Colonic mucosa (tissue), 4 donors: ENCODE measurements at regions not wholly inside any gene's neighbourhood (a gene's known extent, or its start where the extent isn't known, plus 50 kb on each side); places are given as distances from the start of the nearest gene placed in this dataset.

ENCODE experiments used
- DNase-seq: peaks from one replicate; pipeline ENCODE4 v3.0.0-alpha.2; 2020
- H3K27ac ChIP-seq: fragments of 200-600 bp; one replicate; pipeline ENCODE4 v1.8.0; 2021
- H3K27me3 ChIP-seq: fragments of 200-600 bp; one replicate; pipeline ENCODE4 v1.8.0; 2021
- H3K36me3 ChIP-seq: fragments of 200-600 bp; one replicate; pipeline ENCODE4 v1.8.0; 2021
- H3K4me1 ChIP-seq: fragments of 200-600 bp; one replicate; pipeline ENCODE4 v1.8.0; 2021; ENCODE audit warnings: mild to moderate bottlenecking
- H3K4me3 ChIP-seq: fragments of 200-600 bp; one replicate; pipeline ENCODE4 v1.8.0; 2021
- H3K9ac ChIP-seq, 2 donors: one replicate each; pipeline ENCODE4 v1.7.0; 2013; ENCODE audit warnings: control low read depth in 2 of 2, low read depth in 2 of 2, low read length in 2 of 2
- H3K9me3 ChIP-seq: fragments of 200-600 bp; one replicate; pipeline ENCODE4 v1.8.0; 2021
- CTCF ChIP-seq: fragments of 200-600 bp; IDR thresholded peaks from one replicate; pipeline ENCODE4 v1.8.0; 2022; ENCODE audit warnings: antibody characterized with exemption, mild to moderate bottlenecking
- intact Hi-C: fragments of 100-400 bp; cut with DNase I; formaldehyde crosslinking; loops from one replicate; pipeline ENCODE4 v1.14.1; 2022
- donor health status: healthy.
- donor health status: DM: no; HTN: no; CAD: no.
- donor health status: DM: no; HTN: no; CAD: no.

GRCh38 chr11:100561323-100561722 is 125.8 kb upstream of the ARHGAP42 start:
- H3K9me3 ChIP-seq = no peaks in the 10 kb centered on the region
- H3K36me3 ChIP-seq = no peaks in the 10 kb centered on the region
- DNase-seq = no peak
- H3K27me3 ChIP-seq = no peaks in the 10 kb centered on the region
- H3K9ac ChIP-seq = no peak overlapping the region
- no peak overlapping the region for H3K4me3 ChIP-seq
- no peak for TF ChIP-seq CTCF
- no peak overlapping the region for H3K27ac ChIP-seq
- H3K4me1 ChIP-seq = no peaks in the 10 kb centered on the region
- intact Hi-C loops = no loop called here

- Histone ChIP-seq H3K36me3 (no peaks in the 10 kb centered on the region), H3K27ac (no peak overlapping the region), H3K4me3 (no peak overlapping the region), H3K9me3 (no peaks in the 10 kb centered on the region), H3K9ac (no peak overlapping the region), H3K27me3 (no peaks in the 10 kb centered on the region), H3K4me1 (no peaks in the 10 kb centered on the region)
- no peak for TF ChIP-seq CTCF
- intact Hi-C loops = no loop called here
- DNase-seq = no peak
These were observed 125.0 kb upstream of the ARHGAP42 start for GRCh38 chr11:100562128-100562527.

GRCh38 chr11:100563541-100564280 is 123.4 kb upstream of the ARHGAP42 start:
- DNase-seq = no peak
- no peak for TF ChIP-seq CTCF
- Histone ChIP-seq H3K9me3 (no peaks in the 10 kb centered on the region), H3K4me1 (no peaks in the 10 kb centered on the region), H3K36me3 (no peaks in the 10 kb centered on the region), H3K27me3 (no peaks in the 10 kb centered on the region), H3K9ac (no peak overlapping the region), H3K27ac (no peak overlapping the region), H3K4me3 (no peak overlapping the region)
- intact Hi-C loops = no loop called here

GRCh38 chr11:100573911-100574513 is 113.1 kb upstream of the ARHGAP42 start:
- Histone ChIP-seq H3K9ac (no peak overlapping the region), H3K27ac (no peak overlapping the region), H3K36me3 (no peaks in the 10 kb centered on the region), H3K27me3 (no peaks in the 10 kb centered on the region), H3K4me3 (no peak overlapping the region), H3K4me1 (no peaks in the 10 kb centered on the region), H3K9me3 (no peaks in the 10 kb centered on the region)
- intact Hi-C loops = no loop called here
- TF ChIP-seq CTCF = no peak
- no peak for DNase-seq

- Histone ChIP-seq H3K4me1 (no peaks in the 10 kb centered on the region), H3K27ac (no peak overlapping the region), H3K4me3 (no peak overlapping the region), H3K36me3 (no peaks in the 10 kb centered on the region), H3K27me3 (no peaks in the 10 kb centered on the region), H3K9me3 (no peaks in the 10 kb centered on the region), H3K9ac (no peak overlapping the region)
- TF ChIP-seq CTCF = no peak
- DNase-seq = no peak
- intact Hi-C loops = loop anchor here (5.0 kb wide), 1 partner anchor 357 kb away; no protein-coding TSS in a partner anchor
These were observed 112.0 kb upstream of the ARHGAP42 start for GRCh38 chr11:100574894-100575769.
